Lung (tissue), 11 donors: ENCODE measurements at regions not wholly inside any gene's neighbourhood (a gene's known extent, or its start where the extent isn't known, plus 50 kb on each side); places are given as distances from the start of the nearest gene placed in this dataset.

Source experiments
- ATAC-seq: fragments of 200-7000 bp; cut with Tn5 transposase; one replicate; pipeline ENCODE4 v1.9.1; 2020; ENCODE audit warnings: moderate number of reproducible peaks; ENCODE audit not compliant: insufficient read depth, low FRiP score
- DNase-seq, 3 donors: peaks; one replicate each; pipeline ENCODE4 v3.0.0-alpha.2; 2013 to 2017
- H3K27ac ChIP-seq, 2 donors: one replicate each; pipeline ENCODE4 v1.5.1; 2013; ENCODE audit warnings: mild to moderate bottlenecking in 2 of 2, moderate library complexity in 2 of 2, control low read depth in 1 of 2, inconsistent platforms in 1 of 2, low read depth in 1 of 2, low read length in 1 of 2
- H3K27me3 ChIP-seq, 3 donors: one replicate each; pipeline ENCODE4 v1.5.1; 2013; ENCODE audit warnings: low read length in 2 of 3; ENCODE audit not compliant: control insufficient read depth in 3 of 3, insufficient read depth in 3 of 3
- H3K36me3 ChIP-seq, 4 donors: one replicate each; pipeline ENCODE4 v1.5.1; 2013; ENCODE audit warnings: low read length in 4 of 4, mild to moderate bottlenecking in 1 of 4, moderate library complexity in 1 of 4; ENCODE audit not compliant: control insufficient read depth in 4 of 4, insufficient read depth in 4 of 4
- H3K4me1 ChIP-seq, 5 donors: one replicate each; pipeline ENCODE4 v1.5.1; 2013; ENCODE audit warnings: low read length in 5 of 5, mild to moderate bottlenecking in 2 of 5, moderate library complexity in 1 of 5; ENCODE audit not compliant: control insufficient read depth in 5 of 5, insufficient read depth in 5 of 5
- H3K4me3 ChIP-seq: one replicate; pipeline ENCODE4 v1.5.1; 2013; ENCODE audit warnings: mild to moderate bottlenecking, control low read depth, moderate library complexity
- H3K9ac ChIP-seq, 2 donors: one replicate each; pipeline ENCODE4 v1.5.1; 2013; ENCODE audit warnings: low read length in 2 of 2, control low read depth in 1 of 2; ENCODE audit not compliant: insufficient read depth in 1 of 2
- H3K9me3 ChIP-seq, 4 donors: one replicate each; pipeline ENCODE4 v1.5.1; 2013; ENCODE audit warnings: low read length in 3 of 4, mild to moderate bottlenecking in 1 of 4, moderate library complexity in 1 of 4; ENCODE audit not compliant: control insufficient read depth in 4 of 4, insufficient read depth in 3 of 4
- WGBS, 2 donors: extraction: QIAGEN DNeasy Blood & Tissue Kit; methylation state at CpG; one replicate each; pipeline ENCODE4 v1.1.7; 2013; 5-methylcytosine and 5-hydroxymethylcytosine counted together
- TF ChIP-seq, protein P1 (sequence below): IDR thresholded peaks from 2 replicates; pipeline ENCODE4 v1.5.1; 2012; ENCODE audit warnings: mild to moderate bottlenecking; ENCODE audit errors: control extremely low read depth, extremely low read depth
- donor health status: control.
- donor health status: control.
- donor health status: Bipolar disorder and iron deficiency.
- donor health status: healthy.
- donor health status: DM: yes; HTN: yes; CAD: no.

GRCh38 chr1:115428676-115429075 lies 90.6 kb upstream of the NGF start:
- WGBS, 2 donors, result 92 to 95% methylated on average over 1 of the region's 1 CpG
- H3K36me3 ChIP-seq, result no peaks in the 10 kb centered on the region

GRCh38 chr1:115428256-115428655 lies 90.2 kb upstream of the NGF start:
- H3K27ac ChIP-seq, result no peak overlapping the region
- no peak for DNase-seq
- WGBS, 2 donors, result 73 to 84% methylated on average over 2 of the region's 2 CpGs

More at GRCh38 chr1:115428676-115429075, 90.6 kb upstream of the NGF start:
- Histone ChIP-seq H3K27me3 (peaks cover 0 to 6% (median 0%) of the 10 kb centered on the region in 3 donors), H3K4me3 (no peak overlapping the region), H3K27ac (no peak overlapping the region), H3K9ac (no peak overlapping the region), H3K9me3 (peaks cover 0 to 3% (median 0%) of the 10 kb centered on the region in 4 donors), H3K4me1 (peaks cover 0 to 5% (median 2%) of the 10 kb centered on the region in 5 donors)
- DNase-seq (no peak), ATAC-seq (no peak)
- TF ChIP-seq, protein P1, sequence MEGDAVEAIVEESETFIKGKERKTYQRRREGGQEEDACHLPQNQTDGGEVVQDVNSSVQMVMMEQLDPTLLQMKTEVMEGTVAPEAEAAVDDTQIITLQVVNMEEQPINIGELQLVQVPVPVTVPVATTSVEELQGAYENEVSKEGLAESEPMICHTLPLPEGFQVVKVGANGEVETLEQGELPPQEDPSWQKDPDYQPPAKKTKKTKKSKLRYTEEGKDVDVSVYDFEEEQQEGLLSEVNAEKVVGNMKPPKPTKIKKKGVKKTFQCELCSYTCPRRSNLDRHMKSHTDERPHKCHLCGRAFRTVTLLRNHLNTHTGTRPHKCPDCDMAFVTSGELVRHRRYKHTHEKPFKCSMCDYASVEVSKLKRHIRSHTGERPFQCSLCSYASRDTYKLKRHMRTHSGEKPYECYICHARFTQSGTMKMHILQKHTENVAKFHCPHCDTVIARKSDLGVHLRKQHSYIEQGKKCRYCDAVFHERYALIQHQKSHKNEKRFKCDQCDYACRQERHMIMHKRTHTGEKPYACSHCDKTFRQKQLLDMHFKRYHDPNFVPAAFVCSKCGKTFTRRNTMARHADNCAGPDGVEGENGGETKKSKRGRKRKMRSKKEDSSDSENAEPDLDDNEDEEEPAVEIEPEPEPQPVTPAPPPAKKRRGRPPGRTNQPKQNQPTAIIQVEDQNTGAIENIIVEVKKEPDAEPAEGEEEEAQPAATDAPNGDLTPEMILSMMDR, result no peak

DNA sequence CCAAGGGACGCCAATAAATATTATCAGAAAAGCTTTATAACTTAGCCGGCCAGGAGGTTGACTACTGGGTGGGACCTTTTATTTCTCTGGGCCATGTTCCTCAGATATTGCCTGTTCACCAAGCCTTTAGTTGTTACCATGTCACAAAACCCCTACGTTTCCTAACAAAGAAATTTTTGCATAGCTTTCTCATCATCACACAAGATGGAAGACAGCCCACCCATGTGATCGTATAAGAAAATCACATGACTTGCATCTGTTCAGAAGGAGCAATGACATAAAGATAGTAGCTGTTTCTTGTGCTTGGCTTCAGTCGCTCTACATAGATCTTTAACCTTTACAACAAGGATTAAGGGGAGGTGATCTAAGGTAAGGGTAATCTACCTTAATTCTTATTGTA lies 88.9 kb upstream of the NGF start:
- peaks cover 0 to 2% (median 0%) of the 10 kb centered on the region in 5 donors for H3K4me1 ChIP-seq
- TF ChIP-seq, protein P1, result no peak
- H3K27me3 ChIP-seq, result peaks cover 0 to 6% (median 0%) of the 10 kb centered on the region in 3 donors
- H3K9ac ChIP-seq, result no peak overlapping the region
- no peak overlapping the region for H3K4me3 ChIP-seq
- H3K27ac ChIP-seq, result no peak overlapping the region
- H3K9me3 ChIP-seq, result peaks cover 0 to 1% (median 0%) of the 10 kb centered on the region in 4 donors
- DNase-seq (no peak), ATAC-seq (no peak)
- WGBS, 2 donors, result 93 to 94% methylated on average over 5 of the region's 5 CpGs
- no peaks in the 10 kb centered on the region for H3K36me3 ChIP-seq

More at GRCh38 chr1:115428256-115428655, 90.2 kb upstream of the NGF start:
- TF ChIP-seq, protein P1, result no peak
- Histone ChIP-seq H3K4me3 (no peak overlapping the region), H3K4me1 (peaks cover 0 to 2% (median 0%) of the 10 kb centered on the region in 5 donors), H3K36me3 (no peaks in the 10 kb centered on the region), H3K9ac (no peak overlapping the region), H3K27me3 (peaks cover 0 to 6% (median 0%) of the 10 kb centered on the region in 3 donors), H3K9me3 (peaks cover 0 to 3% (median 0%) of the 10 kb centered on the region in 4 donors)
- ATAC-seq, result no peak

DNA sequence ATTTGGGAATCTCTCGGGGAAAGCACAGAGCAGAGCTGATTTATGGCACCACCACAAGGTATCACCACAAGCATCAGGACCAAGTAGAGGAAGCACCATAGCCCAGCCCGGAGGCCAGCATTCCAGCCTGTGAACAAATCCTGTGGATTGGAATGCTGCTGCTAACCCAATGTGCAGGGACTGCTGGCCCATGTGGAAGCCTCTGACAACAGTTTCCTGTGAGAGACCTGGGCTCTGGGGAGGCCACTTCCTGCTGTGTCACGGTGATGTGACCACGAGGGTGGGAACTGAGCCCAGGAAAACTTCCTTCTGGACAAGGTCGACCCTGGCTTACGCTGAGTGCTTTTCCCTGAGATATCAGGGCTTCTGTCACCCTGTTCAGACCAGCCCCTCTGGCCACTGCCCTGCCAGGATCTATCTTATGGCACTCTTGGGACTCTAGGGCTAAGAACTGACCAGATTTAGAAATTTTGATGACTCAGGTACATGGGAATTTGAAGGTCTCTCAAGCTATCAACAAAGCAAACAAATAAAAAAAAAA lies 88.3 kb upstream of the NGF start:
- Histone ChIP-seq H3K4me3 (no peak overlapping the region), H3K27me3 (peaks cover 0 to 1% (median 0%) of the 10 kb centered on the region in 3 donors), H3K4me1 (peaks cover 0 to 2% (median 0%) of the 10 kb centered on the region in 5 donors), H3K27ac (no peak overlapping the region), H3K9ac (no peak overlapping the region), H3K36me3 (no peaks in the 10 kb centered on the region), H3K9me3 (no peaks in the 10 kb centered on the region)
- ATAC-seq (no peak), DNase-seq (peak in 1 of 3 donors; percentile 17)
- 30 to 33% methylated on average over 6 of the region's 6 CpGs for WGBS, 2 donors
- TF ChIP-seq, protein P1, result no peak
